Left ventricle myocardium inferior (tissue), 1 donor: ENCODE measurements at regions not wholly inside any gene's neighbourhood (a gene's known extent, or its start where the extent isn't known, plus 50 kb on each side); places are given as distances from the start of the nearest gene placed in this dataset.

Experiments
- DNase-seq: peaks from one replicate; pipeline ENCODE4 v3.0.0-alpha.2; 2020
- H3K27ac ChIP-seq: fragments of 200-600 bp; replicated peaks from 2 replicates; pipeline ENCODE4 v1.8.0; 2021
- H3K27me3 ChIP-seq: fragments of 200-600 bp; 2 replicates; pipeline ENCODE4 v1.8.0; 2021; ENCODE audit warnings: low read depth
- H3K36me3 ChIP-seq: fragments of 200-600 bp; 2 replicates; pipeline ENCODE4 v1.8.0; 2021
- H3K4me1 ChIP-seq: fragments of 200-600 bp; 2 replicates; pipeline ENCODE4 v1.8.0; 2021
- H3K4me3 ChIP-seq: fragments of 200-600 bp; 2 replicates; pipeline ENCODE4 v1.8.0; 2021; ENCODE audit warnings: mild to moderate bottlenecking, moderate library complexity
- H3K9me3 ChIP-seq: fragments of 200-600 bp; replicated peaks from 2 replicates; pipeline ENCODE4 v1.8.0; 2021
- intact Hi-C: fragments of 100-400 bp; cut with micrococcal nuclease; formaldehyde crosslinking; loops from one replicate; pipeline ENCODE4 v1.11.0; 2022
- TF ChIP-seq, protein P1 (sequence below): fragments of 200-600 bp; IDR thresholded peaks from 2 replicates; pipeline ENCODE4 v1.8.0; 2021; ENCODE audit warnings: antibody characterized with exemption, mild to moderate bottlenecking, borderline replicate concordance
- donor health status: DM: no; HTN: yes; CAD: no; lungs with severe emphysema.

DNA sequence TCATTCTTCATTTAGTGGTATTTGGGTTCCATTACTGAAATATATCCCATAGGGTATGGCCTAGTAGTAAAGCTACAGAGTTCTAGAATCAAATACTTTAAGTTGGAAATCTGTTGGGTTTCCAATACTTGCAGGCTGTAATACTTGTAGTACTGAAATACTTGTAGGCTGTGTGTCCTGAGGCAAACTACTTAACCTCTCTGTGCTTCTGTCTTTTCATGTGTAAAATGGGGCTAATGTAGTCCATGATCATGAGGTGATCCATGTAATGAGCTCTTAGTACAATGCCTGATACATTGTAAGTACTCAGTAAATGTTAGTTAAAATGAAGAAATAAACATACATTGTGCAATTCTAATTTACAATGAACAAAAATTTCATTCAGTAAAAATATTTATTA lies 368.9 kb downstream of the CSNK1G3 start:
- H3K4me1 ChIP-seq, result peaks cover 32% of the 10 kb centered on the region
- no peak for DNase-seq
- TF ChIP-seq, protein P1, sequence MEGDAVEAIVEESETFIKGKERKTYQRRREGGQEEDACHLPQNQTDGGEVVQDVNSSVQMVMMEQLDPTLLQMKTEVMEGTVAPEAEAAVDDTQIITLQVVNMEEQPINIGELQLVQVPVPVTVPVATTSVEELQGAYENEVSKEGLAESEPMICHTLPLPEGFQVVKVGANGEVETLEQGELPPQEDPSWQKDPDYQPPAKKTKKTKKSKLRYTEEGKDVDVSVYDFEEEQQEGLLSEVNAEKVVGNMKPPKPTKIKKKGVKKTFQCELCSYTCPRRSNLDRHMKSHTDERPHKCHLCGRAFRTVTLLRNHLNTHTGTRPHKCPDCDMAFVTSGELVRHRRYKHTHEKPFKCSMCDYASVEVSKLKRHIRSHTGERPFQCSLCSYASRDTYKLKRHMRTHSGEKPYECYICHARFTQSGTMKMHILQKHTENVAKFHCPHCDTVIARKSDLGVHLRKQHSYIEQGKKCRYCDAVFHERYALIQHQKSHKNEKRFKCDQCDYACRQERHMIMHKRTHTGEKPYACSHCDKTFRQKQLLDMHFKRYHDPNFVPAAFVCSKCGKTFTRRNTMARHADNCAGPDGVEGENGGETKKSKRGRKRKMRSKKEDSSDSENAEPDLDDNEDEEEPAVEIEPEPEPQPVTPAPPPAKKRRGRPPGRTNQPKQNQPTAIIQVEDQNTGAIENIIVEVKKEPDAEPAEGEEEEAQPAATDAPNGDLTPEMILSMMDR, result no peak
- intact Hi-C loops, result no loop called here
- no peaks in the 10 kb centered on the region for H3K27me3 ChIP-seq
- no peak overlapping the region for H3K4me3 ChIP-seq
- no peaks in the 10 kb centered on the region for H3K9me3 ChIP-seq
- no peak overlapping the region for H3K27ac ChIP-seq
- no peaks in the 10 kb centered on the region for H3K36me3 ChIP-seq

DNA sequence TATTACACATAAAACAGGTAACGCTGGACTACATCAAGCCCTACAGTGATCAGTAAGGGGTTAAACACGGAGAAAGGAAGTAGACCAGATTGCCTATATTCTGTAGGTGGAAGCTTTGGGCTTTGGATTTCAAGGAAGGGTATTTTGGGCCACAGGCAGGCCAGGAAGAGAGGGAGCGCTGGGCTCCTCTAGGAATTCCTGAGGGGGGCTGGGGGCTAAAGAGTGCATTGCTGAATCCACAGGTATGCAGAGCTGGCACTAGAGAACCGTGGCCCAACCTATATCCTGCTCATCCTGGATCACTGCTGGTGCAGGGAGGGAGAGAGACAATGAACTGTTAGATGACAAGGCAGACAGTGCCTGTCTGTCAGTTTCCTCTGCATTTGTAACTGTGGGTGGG lies 367.1 kb downstream of the CSNK1G3 start:
- intact Hi-C loops, result no loop called here

DNA sequence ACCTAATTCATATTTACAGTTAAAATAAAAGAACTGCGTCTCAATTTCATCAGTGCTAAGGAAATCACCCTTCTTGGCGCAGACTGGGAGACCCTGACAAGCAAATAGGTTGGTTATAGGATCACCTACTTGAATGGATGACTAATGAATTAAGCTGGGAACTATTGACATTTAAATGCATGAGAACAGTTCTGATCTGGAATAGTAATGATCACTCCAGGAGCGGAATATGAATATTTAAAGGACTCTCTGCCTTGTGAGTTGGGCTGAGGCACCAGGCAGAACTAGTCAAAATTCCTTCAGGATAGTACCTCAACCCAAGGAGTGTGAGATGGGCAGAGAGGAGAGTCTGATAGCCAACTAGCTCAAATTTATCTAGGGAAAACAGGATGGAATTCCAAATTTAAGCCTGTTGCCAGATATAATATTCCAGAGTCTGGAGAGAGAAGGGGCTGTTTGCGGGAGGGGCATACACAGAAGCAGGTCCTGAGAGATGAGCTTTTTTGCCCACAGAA lies 364.4 kb downstream of the CSNK1G3 start:
- H3K9me3 ChIP-seq, result no peaks in the 10 kb centered on the region
- no peaks in the 10 kb centered on the region for H3K27me3 ChIP-seq
- peaks cover 45% of the 10 kb centered on the region for H3K4me1 ChIP-seq
- DNase-seq, result no peak
- H3K4me3 ChIP-seq, result no peak overlapping the region
- no peak overlapping the region for H3K27ac ChIP-seq
- no peaks in the 10 kb centered on the region for H3K36me3 ChIP-seq
- TF ChIP-seq, protein P1, result no peak
- intact Hi-C loops, result no loop called here

More for the DNA sequence above, 367.1 kb downstream of the CSNK1G3 start:
- no peaks in the 10 kb centered on the region for H3K27me3 ChIP-seq
- no peaks in the 10 kb centered on the region for H3K36me3 ChIP-seq
- H3K4me3 ChIP-seq, result no peak overlapping the region
- no peak overlapping the region for H3K27ac ChIP-seq
- no peak for DNase-seq
- peaks cover 50% of the 10 kb centered on the region for H3K4me1 ChIP-seq
- TF ChIP-seq, protein P1, result no peak
- no peaks in the 10 kb centered on the region for H3K9me3 ChIP-seq

DNA sequence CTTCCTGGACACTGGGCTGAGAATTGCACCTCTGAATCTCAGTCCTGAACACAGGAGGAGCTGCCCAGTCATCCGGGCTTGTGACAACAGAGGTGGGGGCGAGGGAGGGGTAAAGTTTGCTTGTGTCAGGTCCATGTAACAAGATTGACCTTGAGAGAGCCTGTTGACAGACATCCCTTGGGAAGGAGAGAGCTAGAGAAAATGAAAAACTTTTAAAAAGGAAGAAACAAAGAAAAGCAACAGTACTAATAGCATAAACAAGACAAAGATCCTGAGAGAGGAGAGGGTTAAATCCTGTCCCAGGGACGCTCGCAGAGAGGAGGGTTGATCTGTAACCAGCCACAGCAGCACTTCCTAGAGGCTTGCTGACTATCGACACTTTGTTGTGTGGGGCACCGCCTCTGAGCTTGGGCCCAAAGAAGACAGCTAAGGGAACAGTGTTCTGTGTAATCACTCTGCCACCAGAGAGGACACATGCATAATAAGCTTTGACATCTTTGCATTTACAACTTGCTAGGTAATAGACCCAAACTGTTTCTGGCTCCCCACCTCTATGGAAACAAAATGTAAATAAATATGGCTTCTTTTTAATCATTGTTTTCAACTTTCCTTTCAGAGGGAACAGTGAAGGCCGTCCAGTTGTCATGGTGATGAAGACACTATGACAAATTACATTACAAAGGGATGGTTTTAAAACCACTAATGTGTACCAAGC lies 363.7 kb downstream of the CSNK1G3 start:
- no peaks in the 10 kb centered on the region for H3K27me3 ChIP-seq
- H3K27ac ChIP-seq, result peak overlapping the region; percentile 60
- H3K4me1 ChIP-seq, result peaks cover 43% of the 10 kb centered on the region
- intact Hi-C loops, result no loop called here
- no peaks in the 10 kb centered on the region for H3K9me3 ChIP-seq
- H3K36me3 ChIP-seq, result no peaks in the 10 kb centered on the region
- H3K4me3 ChIP-seq, result peak overlapping the region; percentile 0
- DNase-seq, result no peak
- TF ChIP-seq, protein P1, result no peak

DNA sequence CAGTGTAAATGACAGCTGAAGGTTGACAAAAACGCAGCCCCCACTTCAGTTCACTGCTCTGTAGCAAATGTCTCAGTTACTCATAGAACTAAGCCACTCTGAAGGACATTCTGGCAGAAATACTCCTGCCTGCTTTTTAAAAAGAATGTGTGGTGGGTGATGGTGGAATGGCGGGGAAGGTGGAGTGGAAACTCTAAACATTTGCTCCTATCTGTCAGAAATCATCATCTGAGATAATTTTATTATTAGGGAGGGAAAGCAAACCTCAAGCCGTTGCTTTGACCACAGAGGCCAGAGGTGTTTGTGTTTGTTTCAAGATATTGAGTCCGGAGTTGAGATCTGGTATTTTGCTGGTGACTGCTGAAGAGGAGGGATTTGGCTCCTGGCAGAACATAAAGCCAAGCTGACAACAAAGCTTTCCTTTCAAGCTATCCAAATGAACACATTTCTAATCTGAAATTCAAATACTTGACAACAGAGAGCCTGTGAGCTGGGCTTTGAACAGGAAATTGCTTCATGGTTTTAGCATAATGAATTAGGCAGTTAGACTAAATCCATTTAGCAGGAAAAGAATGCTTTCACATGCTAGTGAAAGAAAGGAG lies 362.7 kb downstream of the CSNK1G3 start:
- no peak for DNase-seq
- H3K4me1 ChIP-seq, result peaks cover 43% of the 10 kb centered on the region
- H3K9me3 ChIP-seq, result no peaks in the 10 kb centered on the region
- H3K36me3 ChIP-seq, result no peaks in the 10 kb centered on the region
- intact Hi-C loops, result no loop called here
- TF ChIP-seq, protein P1, result no peak
- peak overlapping the region; percentile 60 for H3K27ac ChIP-seq
- no peak overlapping the region for H3K4me3 ChIP-seq
- no peaks in the 10 kb centered on the region for H3K27me3 ChIP-seq
